H1 (cell line): ENCODE measurements at regions not wholly inside any gene's neighbourhood (a gene's known extent, or its start where the extent isn't known, plus 50 kb on each side); places are given as distances from the start of the nearest gene placed in this dataset.

Experiments used
- ASH2L ChIP-seq: fragments of 200-600, 300-600 bp; sonication (generic); IDR thresholded peaks from one replicate; pipeline ENCODE4 v1.7.1; 2017; ENCODE audit warnings: low read length
- EZH2 ChIP-seq: fragments of 200-600 bp; sonication (generic); IDR thresholded peaks from 2 replicates; pipeline ENCODE4 v1.7.1; 2012; ENCODE audit warnings: low read depth, mild to moderate bottlenecking, moderate library complexity, low read length, inconsistent platforms; ENCODE audit not compliant: severe bottlenecking
- KDM1A ChIP-seq: fragments of 200-600, 300-600 bp; sonication (generic); IDR thresholded peaks from 2 replicates; pipeline ENCODE4 v1.7.1; 2016; ENCODE audit warnings: mild to moderate bottlenecking, low read length, borderline replicate concordance
- POLR2A ChIP-seq, 2 experiments: IDR thresholded peaks; 1 replicate in 1 of 2; 2 replicates in 1 of 2; pipeline ENCODE4 v1.6.1; 2011; ENCODE audit warnings: low read depth in 2 of 2, low read length in 2 of 2, mild to moderate bottlenecking in 2 of 2; ENCODE audit errors: control extremely low read depth in 1 of 2
- RXRA ChIP-seq: IDR thresholded peaks from 2 replicates; pipeline ENCODE4 v1.6.1; 2011; ENCODE audit warnings: low read depth, mild to moderate bottlenecking, low read length, moderate library complexity; ENCODE audit not compliant: insufficient read depth
- SIN3A ChIP-seq, 2 experiments: IDR thresholded peaks in 1 of 2; conservative IDR thresholded peaks in 1 of 2; 2 replicates each; pipeline ENCODE4 v1.6.1; 2011 to 2012; ENCODE audit warnings: low read length in 2 of 2, improper control_type of control experiment in 1 of 2, low read depth in 1 of 2, mild to moderate bottlenecking in 1 of 2
- TAF1 ChIP-seq: IDR thresholded peaks from 2 replicates; pipeline ENCODE4 v1.6.1; 2011; ENCODE audit warnings: mild to moderate bottlenecking, low read depth, low read length
- TF ChIP-seq, protein P1 (sequence below): fragments of 300-600 bp; sonication (generic); IDR thresholded peaks from 2 replicates; pipeline ENCODE4 v1.7.1; 2012; ENCODE audit warnings: low read length, moderate library complexity, mild to moderate bottlenecking, inconsistent platforms; ENCODE audit not compliant: insufficient replicate concordance
- TF ChIP-seq, protein P2 (sequence below), 3 experiments: IDR thresholded peaks; 1 replicate in 2 of 3; 2 replicates in 1 of 3; pipeline versions ENCODE4 v1.5.1 to v1.6.1; 2011; ENCODE audit warnings: low read length in 3 of 3, mild to moderate bottlenecking in 3 of 3, inconsistent platforms in 2 of 3, low read depth in 1 of 3, moderate library complexity in 1 of 3; ENCODE audit not compliant: insufficient read depth in 1 of 3; ENCODE audit errors: control extremely low read depth in 1 of 3

DNA sequence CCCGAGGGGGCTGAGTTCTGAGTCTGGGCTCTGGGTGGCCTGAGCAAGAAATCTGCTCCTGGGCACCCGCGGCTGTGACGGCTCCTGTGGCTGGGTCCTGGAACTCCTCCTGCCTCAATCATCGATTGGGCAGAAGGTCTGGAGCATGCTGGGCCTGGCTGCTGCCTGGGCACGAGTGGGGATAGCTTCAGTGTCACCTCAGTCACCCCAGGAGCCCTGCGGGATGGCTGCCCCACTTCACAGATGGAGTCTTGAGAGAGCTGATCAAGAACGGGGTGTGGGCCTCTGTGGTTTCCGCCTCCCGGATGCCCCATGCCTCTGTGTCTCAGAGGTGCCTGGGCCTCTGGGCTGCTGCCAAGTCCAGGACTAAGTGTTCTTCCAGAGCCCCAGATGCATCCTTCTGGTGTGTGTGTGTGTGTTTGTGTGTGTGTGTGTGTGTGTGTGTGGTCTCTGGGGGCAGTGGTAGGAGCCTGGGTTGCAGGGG lies 185.6 kb upstream of the C14orf180 start (continued):
- TF ChIP-seq, protein P1, sequence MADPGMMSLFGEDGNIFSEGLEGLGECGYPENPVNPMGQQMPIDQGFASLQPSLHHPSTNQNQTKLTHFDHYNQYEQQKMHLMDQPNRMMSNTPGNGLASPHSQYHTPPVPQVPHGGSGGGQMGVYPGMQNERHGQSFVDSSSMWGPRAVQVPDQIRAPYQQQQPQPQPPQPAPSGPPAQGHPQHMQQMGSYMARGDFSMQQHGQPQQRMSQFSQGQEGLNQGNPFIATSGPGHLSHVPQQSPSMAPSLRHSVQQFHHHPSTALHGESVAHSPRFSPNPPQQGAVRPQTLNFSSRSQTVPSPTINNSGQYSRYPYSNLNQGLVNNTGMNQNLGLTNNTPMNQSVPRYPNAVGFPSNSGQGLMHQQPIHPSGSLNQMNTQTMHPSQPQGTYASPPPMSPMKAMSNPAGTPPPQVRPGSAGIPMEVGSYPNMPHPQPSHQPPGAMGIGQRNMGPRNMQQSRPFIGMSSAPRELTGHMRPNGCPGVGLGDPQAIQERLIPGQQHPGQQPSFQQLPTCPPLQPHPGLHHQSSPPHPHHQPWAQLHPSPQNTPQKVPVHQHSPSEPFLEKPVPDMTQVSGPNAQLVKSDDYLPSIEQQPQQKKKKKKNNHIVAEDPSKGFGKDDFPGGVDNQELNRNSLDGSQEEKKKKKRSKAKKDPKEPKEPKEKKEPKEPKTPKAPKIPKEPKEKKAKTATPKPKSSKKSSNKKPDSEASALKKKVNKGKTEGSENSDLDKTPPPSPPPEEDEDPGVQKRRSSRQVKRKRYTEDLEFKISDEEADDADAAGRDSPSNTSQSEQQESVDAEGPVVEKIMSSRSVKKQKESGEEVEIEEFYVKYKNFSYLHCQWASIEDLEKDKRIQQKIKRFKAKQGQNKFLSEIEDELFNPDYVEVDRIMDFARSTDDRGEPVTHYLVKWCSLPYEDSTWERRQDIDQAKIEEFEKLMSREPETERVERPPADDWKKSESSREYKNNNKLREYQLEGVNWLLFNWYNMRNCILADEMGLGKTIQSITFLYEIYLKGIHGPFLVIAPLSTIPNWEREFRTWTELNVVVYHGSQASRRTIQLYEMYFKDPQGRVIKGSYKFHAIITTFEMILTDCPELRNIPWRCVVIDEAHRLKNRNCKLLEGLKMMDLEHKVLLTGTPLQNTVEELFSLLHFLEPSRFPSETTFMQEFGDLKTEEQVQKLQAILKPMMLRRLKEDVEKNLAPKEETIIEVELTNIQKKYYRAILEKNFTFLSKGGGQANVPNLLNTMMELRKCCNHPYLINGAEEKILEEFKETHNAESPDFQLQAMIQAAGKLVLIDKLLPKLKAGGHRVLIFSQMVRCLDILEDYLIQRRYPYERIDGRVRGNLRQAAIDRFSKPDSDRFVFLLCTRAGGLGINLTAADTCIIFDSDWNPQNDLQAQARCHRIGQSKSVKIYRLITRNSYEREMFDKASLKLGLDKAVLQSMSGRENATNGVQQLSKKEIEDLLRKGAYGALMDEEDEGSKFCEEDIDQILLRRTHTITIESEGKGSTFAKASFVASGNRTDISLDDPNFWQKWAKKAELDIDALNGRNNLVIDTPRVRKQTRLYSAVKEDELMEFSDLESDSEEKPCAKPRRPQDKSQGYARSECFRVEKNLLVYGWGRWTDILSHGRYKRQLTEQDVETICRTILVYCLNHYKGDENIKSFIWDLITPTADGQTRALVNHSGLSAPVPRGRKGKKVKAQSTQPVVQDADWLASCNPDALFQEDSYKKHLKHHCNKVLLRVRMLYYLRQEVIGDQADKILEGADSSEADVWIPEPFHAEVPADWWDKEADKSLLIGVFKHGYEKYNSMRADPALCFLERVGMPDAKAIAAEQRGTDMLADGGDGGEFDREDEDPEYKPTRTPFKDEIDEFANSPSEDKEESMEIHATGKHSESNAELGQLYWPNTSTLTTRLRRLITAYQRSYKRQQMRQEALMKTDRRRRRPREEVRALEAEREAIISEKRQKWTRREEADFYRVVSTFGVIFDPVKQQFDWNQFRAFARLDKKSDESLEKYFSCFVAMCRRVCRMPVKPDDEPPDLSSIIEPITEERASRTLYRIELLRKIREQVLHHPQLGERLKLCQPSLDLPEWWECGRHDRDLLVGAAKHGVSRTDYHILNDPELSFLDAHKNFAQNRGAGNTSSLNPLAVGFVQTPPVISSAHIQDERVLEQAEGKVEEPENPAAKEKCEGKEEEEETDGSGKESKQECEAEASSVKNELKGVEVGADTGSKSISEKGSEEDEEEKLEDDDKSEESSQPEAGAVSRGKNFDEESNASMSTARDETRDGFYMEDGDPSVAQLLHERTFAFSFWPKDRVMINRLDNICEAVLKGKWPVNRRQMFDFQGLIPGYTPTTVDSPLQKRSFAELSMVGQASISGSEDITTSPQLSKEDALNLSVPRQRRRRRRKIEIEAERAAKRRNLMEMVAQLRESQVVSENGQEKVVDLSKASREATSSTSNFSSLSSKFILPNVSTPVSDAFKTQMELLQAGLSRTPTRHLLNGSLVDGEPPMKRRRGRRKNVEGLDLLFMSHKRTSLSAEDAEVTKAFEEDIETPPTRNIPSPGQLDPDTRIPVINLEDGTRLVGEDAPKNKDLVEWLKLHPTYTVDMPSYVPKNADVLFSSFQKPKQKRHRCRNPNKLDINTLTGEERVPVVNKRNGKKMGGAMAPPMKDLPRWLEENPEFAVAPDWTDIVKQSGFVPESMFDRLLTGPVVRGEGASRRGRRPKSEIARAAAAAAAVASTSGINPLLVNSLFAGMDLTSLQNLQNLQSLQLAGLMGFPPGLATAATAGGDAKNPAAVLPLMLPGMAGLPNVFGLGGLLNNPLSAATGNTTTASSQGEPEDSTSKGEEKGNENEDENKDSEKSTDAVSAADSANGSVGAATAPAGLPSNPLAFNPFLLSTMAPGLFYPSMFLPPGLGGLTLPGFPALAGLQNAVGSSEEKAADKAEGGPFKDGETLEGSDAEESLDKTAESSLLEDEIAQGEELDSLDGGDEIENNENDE: no peak
- TF ChIP-seq SIN3A (conservative IDR thresholded peaks at IDR 0.05 in 1 of 2, IDR thresholded peaks at IDR 0.05 in 1 of 2; ENCODE audit: low read depth in 1 of 2, low read length in 2 of 2) (no peak), TAF1 (no peak), EZH2 (no peak), POLR2A (IDR thresholded peaks at IDR 0.05; ENCODE audit: control extremely low read depth in 1 of 2, low read depth in 2 of 2, low read length in 2 of 2) (no peak), RXRA (no peak), ASH2L (no peak), KDM1A (no peak)
- TF ChIP-seq, protein P2, sequence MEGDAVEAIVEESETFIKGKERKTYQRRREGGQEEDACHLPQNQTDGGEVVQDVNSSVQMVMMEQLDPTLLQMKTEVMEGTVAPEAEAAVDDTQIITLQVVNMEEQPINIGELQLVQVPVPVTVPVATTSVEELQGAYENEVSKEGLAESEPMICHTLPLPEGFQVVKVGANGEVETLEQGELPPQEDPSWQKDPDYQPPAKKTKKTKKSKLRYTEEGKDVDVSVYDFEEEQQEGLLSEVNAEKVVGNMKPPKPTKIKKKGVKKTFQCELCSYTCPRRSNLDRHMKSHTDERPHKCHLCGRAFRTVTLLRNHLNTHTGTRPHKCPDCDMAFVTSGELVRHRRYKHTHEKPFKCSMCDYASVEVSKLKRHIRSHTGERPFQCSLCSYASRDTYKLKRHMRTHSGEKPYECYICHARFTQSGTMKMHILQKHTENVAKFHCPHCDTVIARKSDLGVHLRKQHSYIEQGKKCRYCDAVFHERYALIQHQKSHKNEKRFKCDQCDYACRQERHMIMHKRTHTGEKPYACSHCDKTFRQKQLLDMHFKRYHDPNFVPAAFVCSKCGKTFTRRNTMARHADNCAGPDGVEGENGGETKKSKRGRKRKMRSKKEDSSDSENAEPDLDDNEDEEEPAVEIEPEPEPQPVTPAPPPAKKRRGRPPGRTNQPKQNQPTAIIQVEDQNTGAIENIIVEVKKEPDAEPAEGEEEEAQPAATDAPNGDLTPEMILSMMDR (IDR thresholded peaks at IDR 0.05; ENCODE audit: control extremely low read depth in 1 of 3, insufficient read depth in 1 of 3, low read depth in 1 of 3, low read length in 3 of 3): no peak
